ENCODE measurements at regions not wholly inside any gene's neighbourhood (a gene's known extent, or its start where the extent isn't known, plus 50 kb on each side); places are given as distances from the start of the nearest gene placed in this dataset.
"Not testable (repeated sequence)": the region's sequence is repeated elsewhere in the genome, so short reads cannot be mapped to it uniquely, and the experiment has no call there.

- not testable (repeated sequence) for TF ChIP-seq ZSCAN9 (CRISPR knock-in tag; IDR thresholded peaks at IDR 0.05; ENCODE audit: borderline replicate concordance); CTCF (CRISPR knock-in tag; IDR thresholded peaks at IDR 0.05); SP1 (IDR thresholded peaks at IDR 0.05); SP1 (CRISPR knock-in tag; IDR thresholded peaks at IDR 0.05); ZNF619 (CRISPR knock-in tag; IDR thresholded peaks at IDR 0.05); KAT2B (IDR thresholded peaks at IDR 0.05; ENCODE audit: borderline replicate concordance, low read depth, low read length); POLR2A (IDR thresholded peaks at IDR 0.05; ENCODE audit: insufficient read depth in 1 of 2, low read depth in 2 of 2, low read length in 2 of 2); TBP (CRISPR knock-in tag; IDR thresholded peaks at IDR 0.05); SMAD3 (CRISPR knock-in tag; IDR thresholded peaks at IDR 0.05); ZNF121 (CRISPR knock-in tag; IDR thresholded peaks at IDR 0.05); HDAC2 (CRISPR knock-in tag; IDR thresholded peaks at IDR 0.05); HDAC6 (IDR thresholded peaks at IDR 0.05; ENCODE audit: low read depth, low read length); NR3C1 (CRISPR knock-in tag; IDR thresholded peaks at IDR 0.05)
Measured at GRCh38 chr16:46394963-46395362, 226.2 kb downstream of the SHCBP1 start.
